Upper lobe of left lung (tissue), 4 donors: ENCODE measurements at regions not wholly inside any gene's neighbourhood (a gene's known extent, or its start where the extent isn't known, plus 50 kb on each side); places are given as distances from the start of the nearest gene placed in this dataset.

Experiments
- POLR2A ChIP-seq, 4 donors: fragments of 450-650 bp; IDR thresholded peaks; one replicate each; pipeline ENCODE4 v1.5.1; 2016 to 2017; ENCODE audit warnings: antibody characterized with exemption in 4 of 4, mild to moderate bottlenecking in 2 of 4
- POLR2AphosphoS5 ChIP-seq, 2 donors: sonication (generic); formaldehyde crosslinking; IDR thresholded peaks; one replicate each; pipeline ENCODE4 v1.5.1; 2017; ENCODE audit warnings: antibody characterized with exemption in 2 of 2
- TF ChIP-seq, protein P1 (sequence below), 6 experiments: fragments of 450-650 bp in 4 of 6; fragments of 200-600 bp in 2 of 6; sonication (generic) in 2 of 6; IDR thresholded peaks; one replicate each; pipeline ENCODE4 v1.5.1; 2016 to 2019; ENCODE audit warnings: antibody characterized with exemption in 6 of 6

- TF ChIP-seq, protein P1, sequence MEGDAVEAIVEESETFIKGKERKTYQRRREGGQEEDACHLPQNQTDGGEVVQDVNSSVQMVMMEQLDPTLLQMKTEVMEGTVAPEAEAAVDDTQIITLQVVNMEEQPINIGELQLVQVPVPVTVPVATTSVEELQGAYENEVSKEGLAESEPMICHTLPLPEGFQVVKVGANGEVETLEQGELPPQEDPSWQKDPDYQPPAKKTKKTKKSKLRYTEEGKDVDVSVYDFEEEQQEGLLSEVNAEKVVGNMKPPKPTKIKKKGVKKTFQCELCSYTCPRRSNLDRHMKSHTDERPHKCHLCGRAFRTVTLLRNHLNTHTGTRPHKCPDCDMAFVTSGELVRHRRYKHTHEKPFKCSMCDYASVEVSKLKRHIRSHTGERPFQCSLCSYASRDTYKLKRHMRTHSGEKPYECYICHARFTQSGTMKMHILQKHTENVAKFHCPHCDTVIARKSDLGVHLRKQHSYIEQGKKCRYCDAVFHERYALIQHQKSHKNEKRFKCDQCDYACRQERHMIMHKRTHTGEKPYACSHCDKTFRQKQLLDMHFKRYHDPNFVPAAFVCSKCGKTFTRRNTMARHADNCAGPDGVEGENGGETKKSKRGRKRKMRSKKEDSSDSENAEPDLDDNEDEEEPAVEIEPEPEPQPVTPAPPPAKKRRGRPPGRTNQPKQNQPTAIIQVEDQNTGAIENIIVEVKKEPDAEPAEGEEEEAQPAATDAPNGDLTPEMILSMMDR (IDR thresholded peaks at IDR 0.05) = no peak
- no peak for TF ChIP-seq POLR2A (IDR thresholded peaks at IDR 0.05)
- no peak for TF ChIP-seq POLR2AphosphoS5 (IDR thresholded peaks at IDR 0.05)
Measured at GRCh38 chr1:60425528-60425927, 352.0 kb upstream of the C1orf87 start.
